Liver (tissue), 8 donors: ENCODE measurements at regions not wholly inside any gene's neighbourhood (a gene's known extent, or its start where the extent isn't known, plus 50 kb on each side); places are given as distances from the start of the nearest gene placed in this dataset.

Experiments used
- DNase-seq: peaks from one replicate; pipeline ENCODE4 v3.0.0-alpha.2; 2017; ENCODE audit warnings: low spot score
- H3K27ac ChIP-seq, 2 donors: one replicate each; pipeline ENCODE4 v1.7.0; 2013; ENCODE audit warnings: inconsistent platforms in 2 of 2, low read length in 2 of 2, control low read depth in 1 of 2, low read depth in 1 of 2, mild to moderate bottlenecking in 1 of 2
- H3K27me3 ChIP-seq, 4 donors: one replicate each; pipeline versions ENCODE4 v1.6.1 to v1.7.0; 2013; ENCODE audit warnings: low read length in 3 of 4, inconsistent platforms in 1 of 4, mild to moderate bottlenecking in 1 of 4, moderate library complexity in 1 of 4; ENCODE audit not compliant: control insufficient read depth in 4 of 4, insufficient read depth in 4 of 4
- H3K36me3 ChIP-seq, 4 donors: one replicate each; pipeline versions ENCODE4 v1.6.1 to v1.7.0; 2013; ENCODE audit warnings: low read length in 3 of 4, mild to moderate bottlenecking in 3 of 4, low read depth in 1 of 4, moderate library complexity in 1 of 4; ENCODE audit not compliant: control insufficient read depth in 4 of 4, insufficient read depth in 3 of 4
- H3K4me1 ChIP-seq, 4 donors: one replicate each; pipeline versions ENCODE4 v1.6.1 to v1.7.0; 2013; ENCODE audit warnings: low read length in 3 of 4, mild to moderate bottlenecking in 3 of 4, moderate library complexity in 1 of 4; ENCODE audit not compliant: control insufficient read depth in 4 of 4, insufficient read depth in 4 of 4
- H3K4me3 ChIP-seq, 3 donors: one replicate each; pipeline versions ENCODE4 v1.6.1 to v1.7.0; 2013; ENCODE audit warnings: low read length in 3 of 3, control low read depth in 1 of 3, low read depth in 1 of 3, mild to moderate bottlenecking in 1 of 3
- H3K9ac ChIP-seq, 2 donors: one replicate each; pipeline ENCODE4 v1.7.0; 2013; ENCODE audit warnings: low read length in 2 of 2, mild to moderate bottlenecking in 2 of 2, moderate library complexity in 2 of 2, control low read depth in 1 of 2, low read depth in 1 of 2
- H3K9me3 ChIP-seq, 4 donors: one replicate each; pipeline versions ENCODE4 v1.6.1 to v1.7.0; 2013; ENCODE audit warnings: low read length in 3 of 4; ENCODE audit not compliant: control insufficient read depth in 4 of 4
- EGR1 ChIP-seq, 2 donors: IDR thresholded peaks; 2 replicates each; pipeline ENCODE4 v1.6.1; 2016 to 2018; ENCODE audit warnings: antibody characterized with exemption in 2 of 2, low read depth in 2 of 2
- FOXA1 ChIP-seq: IDR thresholded peaks from 2 replicates; pipeline ENCODE4 v1.6.1; 2016; ENCODE audit warnings: antibody characterized with exemption
- FOXA2 ChIP-seq: IDR thresholded peaks from 2 replicates; pipeline ENCODE4 v1.6.1; 2016; ENCODE audit warnings: antibody characterized with exemption
- HNF4A ChIP-seq, 2 donors: conservative IDR thresholded peaks; 2 replicates each; pipeline ENCODE4 v1.6.1; 2016; ENCODE audit warnings: antibody characterized with exemption in 2 of 2, mild to moderate bottlenecking in 2 of 2
- HNF4G ChIP-seq: IDR thresholded peaks from 2 replicates; pipeline ENCODE4 v1.6.1; 2016; ENCODE audit warnings: antibody characterized with exemption
- JUND ChIP-seq, 2 donors: IDR thresholded peaks; 2 replicates each; pipeline ENCODE4 v1.6.1; 2016; ENCODE audit warnings: antibody characterized with exemption in 2 of 2
- NR2F2 ChIP-seq: IDR thresholded peaks from 2 replicates; pipeline ENCODE4 v1.6.1; 2016; ENCODE audit warnings: antibody characterized with exemption
- RAD21 ChIP-seq, 2 donors: IDR thresholded peaks; 2 replicates each; pipeline ENCODE4 v1.6.1; 2016; ENCODE audit warnings: antibody characterized with exemption in 2 of 2, mild to moderate bottlenecking in 2 of 2
- RXRA ChIP-seq, 2 donors: IDR thresholded peaks; 2 replicates each; pipeline ENCODE4 v1.6.1; 2017 to 2018; ENCODE audit warnings: antibody characterized with exemption in 2 of 2, mild to moderate bottlenecking in 1 of 2
- SP1 ChIP-seq: IDR thresholded peaks from 2 replicates; pipeline ENCODE4 v1.6.1; 2018; ENCODE audit warnings: antibody characterized with exemption, mild to moderate bottlenecking
- TAF1 ChIP-seq: conservative IDR thresholded peaks from 2 replicates; pipeline ENCODE4 v1.6.1; 2016; ENCODE audit warnings: antibody characterized with exemption, mild to moderate bottlenecking
- YY1 ChIP-seq: IDR thresholded peaks from 2 replicates; pipeline ENCODE4 v1.6.1; 2016; ENCODE audit warnings: antibody characterized with exemption, mild to moderate bottlenecking
- WGBS: extraction: QIAGEN DNeasy Blood & Tissue Kit; methylation state at CpG from one replicate; pipeline ENCODE4 v1.1.7; 2013; 5-methylcytosine and 5-hydroxymethylcytosine counted together
- TF ChIP-seq, protein P1 (sequence below): fragments of 150-350 bp; IDR thresholded peaks from 2 replicates; pipeline ENCODE4 v1.5.1; 2017; ENCODE audit warnings: improper control_type of control experiment, low read depth, low read length; ENCODE audit not compliant: missing input control
- TF ChIP-seq, protein P2 (sequence below): IDR thresholded peaks from 2 replicates; pipeline ENCODE4 v1.6.1; 2016; ENCODE audit warnings: antibody characterized with exemption
- TF ChIP-seq, protein P3 (sequence below): IDR thresholded peaks from 2 replicates; pipeline ENCODE4 v1.6.1; 2016; ENCODE audit warnings: antibody characterized with exemption
- TF ChIP-seq, protein P4 (sequence below): IDR thresholded peaks from 2 replicates; pipeline ENCODE4 v1.6.1; 2016; ENCODE audit warnings: antibody characterized with exemption, mild to moderate bottlenecking
- donor health status: healthy.
- donor health status: healthy.
- donor health status: healthy.
- donor health status: healthy.
- donor health status: healthy.

DNA sequence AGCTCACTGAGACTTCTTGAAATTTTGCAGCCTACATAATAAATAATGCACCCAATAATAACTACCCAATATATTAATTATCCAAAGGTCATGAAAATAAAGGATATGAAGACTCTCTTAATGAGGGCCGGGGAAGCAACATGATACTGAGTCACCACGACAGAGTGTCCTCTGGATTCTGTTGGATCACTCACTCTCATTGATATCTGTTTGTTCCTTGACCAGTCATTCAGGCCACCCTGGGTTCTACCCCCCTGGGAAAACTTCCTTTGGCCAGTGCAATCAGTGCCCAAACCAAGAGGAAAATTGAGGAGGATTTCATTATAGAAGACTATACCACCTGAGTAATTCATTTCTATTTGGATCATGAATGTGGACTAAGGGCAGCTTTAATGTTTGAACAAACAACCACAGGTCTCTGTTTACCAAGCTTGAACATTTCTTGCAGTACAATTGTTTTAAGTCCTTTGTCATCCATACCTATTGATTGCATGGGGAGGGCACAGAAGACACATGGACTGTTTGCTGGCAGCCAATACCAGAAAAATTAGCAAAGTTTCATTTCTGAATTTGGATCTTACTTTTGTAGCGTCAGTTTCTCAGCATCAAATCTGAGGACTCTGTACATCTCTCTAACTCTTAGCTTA lies 137.2 kb upstream of the FGGY start:
- H3K4me3 ChIP-seq, result no peak overlapping the region
- peaks cover 0 to 13% (median 0%) of the 10 kb centered on the region in 4 donors for H3K9me3 ChIP-seq
- H3K27me3 ChIP-seq, result no peaks in the 10 kb centered on the region
- H3K4me1 ChIP-seq, result no peaks in the 10 kb centered on the region
- H3K36me3 ChIP-seq, result no peaks in the 10 kb centered on the region
- H3K27ac ChIP-seq, result no peak overlapping the region
- DNase-seq, result no peak
- TF ChIP-seq SP1 (no peak), JUND (IDR thresholded peaks at IDR 0.05) (no peak), TAF1 (no peak), HNF4A (conservative IDR thresholded peaks at IDR 0.05) (no peak), FOXA1 (no peak), YY1 (no peak), HNF4G (no peak), NR2F2 (no peak), EGR1 (IDR thresholded peaks at IDR 0.05; ENCODE audit: low read depth in 2 of 2) (no peak), RAD21 (IDR thresholded peaks at IDR 0.05) (no peak), FOXA2 (no peak)
- TF ChIP-seq, protein P1, sequence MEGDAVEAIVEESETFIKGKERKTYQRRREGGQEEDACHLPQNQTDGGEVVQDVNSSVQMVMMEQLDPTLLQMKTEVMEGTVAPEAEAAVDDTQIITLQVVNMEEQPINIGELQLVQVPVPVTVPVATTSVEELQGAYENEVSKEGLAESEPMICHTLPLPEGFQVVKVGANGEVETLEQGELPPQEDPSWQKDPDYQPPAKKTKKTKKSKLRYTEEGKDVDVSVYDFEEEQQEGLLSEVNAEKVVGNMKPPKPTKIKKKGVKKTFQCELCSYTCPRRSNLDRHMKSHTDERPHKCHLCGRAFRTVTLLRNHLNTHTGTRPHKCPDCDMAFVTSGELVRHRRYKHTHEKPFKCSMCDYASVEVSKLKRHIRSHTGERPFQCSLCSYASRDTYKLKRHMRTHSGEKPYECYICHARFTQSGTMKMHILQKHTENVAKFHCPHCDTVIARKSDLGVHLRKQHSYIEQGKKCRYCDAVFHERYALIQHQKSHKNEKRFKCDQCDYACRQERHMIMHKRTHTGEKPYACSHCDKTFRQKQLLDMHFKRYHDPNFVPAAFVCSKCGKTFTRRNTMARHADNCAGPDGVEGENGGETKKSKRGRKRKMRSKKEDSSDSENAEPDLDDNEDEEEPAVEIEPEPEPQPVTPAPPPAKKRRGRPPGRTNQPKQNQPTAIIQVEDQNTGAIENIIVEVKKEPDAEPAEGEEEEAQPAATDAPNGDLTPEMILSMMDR, result no peak
- TF ChIP-seq, protein P2, sequence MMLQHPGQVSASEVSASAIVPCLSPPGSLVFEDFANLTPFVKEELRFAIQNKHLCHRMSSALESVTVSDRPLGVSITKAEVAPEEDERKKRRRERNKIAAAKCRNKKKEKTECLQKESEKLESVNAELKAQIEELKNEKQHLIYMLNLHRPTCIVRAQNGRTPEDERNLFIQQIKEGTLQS, result no peak
- TF ChIP-seq, protein P3, sequence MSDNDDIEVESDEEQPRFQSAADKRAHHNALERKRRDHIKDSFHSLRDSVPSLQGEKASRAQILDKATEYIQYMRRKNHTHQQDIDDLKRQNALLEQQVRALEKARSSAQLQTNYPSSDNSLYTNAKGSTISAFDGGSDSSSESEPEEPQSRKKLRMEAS, result no peak
- TF ChIP-seq, protein P4, sequence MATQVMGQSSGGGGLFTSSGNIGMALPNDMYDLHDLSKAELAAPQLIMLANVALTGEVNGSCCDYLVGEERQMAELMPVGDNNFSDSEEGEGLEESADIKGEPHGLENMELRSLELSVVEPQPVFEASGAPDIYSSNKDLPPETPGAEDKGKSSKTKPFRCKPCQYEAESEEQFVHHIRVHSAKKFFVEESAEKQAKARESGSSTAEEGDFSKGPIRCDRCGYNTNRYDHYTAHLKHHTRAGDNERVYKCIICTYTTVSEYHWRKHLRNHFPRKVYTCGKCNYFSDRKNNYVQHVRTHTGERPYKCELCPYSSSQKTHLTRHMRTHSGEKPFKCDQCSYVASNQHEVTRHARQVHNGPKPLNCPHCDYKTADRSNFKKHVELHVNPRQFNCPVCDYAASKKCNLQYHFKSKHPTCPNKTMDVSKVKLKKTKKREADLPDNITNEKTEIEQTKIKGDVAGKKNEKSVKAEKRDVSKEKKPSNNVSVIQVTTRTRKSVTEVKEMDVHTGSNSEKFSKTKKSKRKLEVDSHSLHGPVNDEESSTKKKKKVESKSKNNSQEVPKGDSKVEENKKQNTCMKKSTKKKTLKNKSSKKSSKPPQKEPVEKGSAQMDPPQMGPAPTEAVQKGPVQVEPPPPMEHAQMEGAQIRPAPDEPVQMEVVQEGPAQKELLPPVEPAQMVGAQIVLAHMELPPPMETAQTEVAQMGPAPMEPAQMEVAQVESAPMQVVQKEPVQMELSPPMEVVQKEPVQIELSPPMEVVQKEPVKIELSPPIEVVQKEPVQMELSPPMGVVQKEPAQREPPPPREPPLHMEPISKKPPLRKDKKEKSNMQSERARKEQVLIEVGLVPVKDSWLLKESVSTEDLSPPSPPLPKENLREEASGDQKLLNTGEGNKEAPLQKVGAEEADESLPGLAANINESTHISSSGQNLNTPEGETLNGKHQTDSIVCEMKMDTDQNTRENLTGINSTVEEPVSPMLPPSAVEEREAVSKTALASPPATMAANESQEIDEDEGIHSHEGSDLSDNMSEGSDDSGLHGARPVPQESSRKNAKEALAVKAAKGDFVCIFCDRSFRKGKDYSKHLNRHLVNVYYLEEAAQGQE, result no peak
- H3K9ac ChIP-seq, result no peak overlapping the region
- WGBS, result 63% methylated on average over 3 of the region's 3 CpGs

DNA sequence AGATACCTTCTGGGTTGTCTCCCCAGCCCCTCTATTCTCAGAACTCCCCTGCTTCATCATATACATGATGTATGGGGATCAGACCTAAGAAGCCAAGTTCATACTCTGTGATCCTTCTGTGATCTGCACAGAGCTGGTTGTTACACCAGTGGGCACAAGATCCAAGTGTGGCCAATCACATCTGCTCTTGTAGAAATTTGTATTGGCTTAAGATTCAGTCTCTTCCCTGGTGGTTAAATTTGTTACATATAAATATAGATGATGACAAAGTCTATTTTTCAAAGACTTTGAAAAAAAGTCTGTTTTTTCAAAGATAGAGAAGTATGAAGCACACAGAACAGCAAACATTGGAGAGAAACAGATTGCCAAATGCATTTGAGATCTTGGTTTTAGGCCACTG lies 135.8 kb upstream of the FGGY start:
- no peaks in the 10 kb centered on the region for H3K36me3 ChIP-seq
- no peaks in the 10 kb centered on the region for H3K27me3 ChIP-seq
- no peak overlapping the region for H3K27ac ChIP-seq
- no peak overlapping the region for H3K4me3 ChIP-seq
- peaks cover 0 to 13% (median 0%) of the 10 kb centered on the region in 4 donors for H3K9me3 ChIP-seq
- TF ChIP-seq RXRA (IDR thresholded peaks at IDR 0.05), result no peak
- H3K4me1 ChIP-seq, result no peaks in the 10 kb centered on the region
- DNase-seq, result no peak
- no peak overlapping the region for H3K9ac ChIP-seq
